ENCODE measurements at regions not wholly inside any gene's neighbourhood (a gene's known extent, or its start where the extent isn't known, plus 50 kb on each side); places are given as distances from the start of the nearest gene placed in this dataset.

- TF ChIP-seq EP300 (IDR thresholded peaks at IDR 0.05; ENCODE audit: low read depth) (no peak), POLR2A (IDR thresholded peaks at IDR 0.05) (no peak)
Observed at GRCh38 chr13:44124352-44124751, 244.6 kb downstream of the LACC1 start.

All from transverse colon (tissue), 1 donor.